ENCODE measurements at regions not wholly inside any gene's neighbourhood (a gene's known extent, or its start where the extent isn't known, plus 50 kb on each side); places are given as distances from the start of the nearest gene placed in this dataset.

GRCh38 chr12:113727651-113728061, 238.5 kb downstream of the RBM19 start:
- Histone ChIP-seq H3K9me3 (ENCODE audit: control insufficient read depth in 3 of 3, low read length in 3 of 3) (peaks cover 0 to 6% (median 6%) of the 10 kb centered on the region in 3 donors), H3K36me3 (ENCODE audit: control insufficient read depth in 3 of 3, insufficient read depth in 3 of 3, low read length in 3 of 3) (no peaks in the 10 kb centered on the region), H3K4me3 (ENCODE audit: low read length in 3 of 3) (no peak overlapping the region), H3K27me3 (ENCODE audit: control insufficient read depth in 3 of 3, insufficient read depth in 3 of 3, low read length in 3 of 3) (peaks cover 12 to 30% (median 29%) of the 10 kb centered on the region in 3 donors), H3K27ac (ENCODE audit: low read depth, low read length) (no peak overlapping the region), H3K9ac (ENCODE audit: low read depth in 1 of 3, low read length in 3 of 3) (no peak overlapping the region), H3K4me1 (ENCODE audit: control insufficient read depth in 3 of 3, insufficient read depth in 3 of 3, low read length in 3 of 3) (no peaks in the 10 kb centered on the region)

GRCh38 chr12:113726254-113726819, 239.8 kb downstream of the RBM19 start:
- H3K36me3 ChIP-seq (ENCODE audit: control insufficient read depth in 3 of 3, insufficient read depth in 3 of 3, low read length in 3 of 3) = no peaks in the 10 kb centered on the region
- peaks cover 19 to 36% (median 32%) of the 10 kb centered on the region in 3 donors for H3K27me3 ChIP-seq (ENCODE audit: control insufficient read depth in 3 of 3, insufficient read depth in 3 of 3, low read length in 3 of 3)

GRCh38 chr12:113725557-113725876, 240.6 kb downstream of the RBM19 start:
- H3K4me3 ChIP-seq (ENCODE audit: low read length in 3 of 3) = no peak overlapping the region
- H3K9me3 ChIP-seq (ENCODE audit: control insufficient read depth in 3 of 3, low read length in 3 of 3) = peaks cover 0 to 6% (median 6%) of the 10 kb centered on the region in 3 donors
- peaks cover 19 to 37% (median 36%) of the 10 kb centered on the region in 3 donors for H3K27me3 ChIP-seq (ENCODE audit: control insufficient read depth in 3 of 3, insufficient read depth in 3 of 3, low read length in 3 of 3)
- H3K4me1 ChIP-seq (ENCODE audit: control insufficient read depth in 3 of 3, insufficient read depth in 3 of 3, low read length in 3 of 3) = no peaks in the 10 kb centered on the region
- no peaks in the 10 kb centered on the region for H3K36me3 ChIP-seq (ENCODE audit: control insufficient read depth in 3 of 3, insufficient read depth in 3 of 3, low read length in 3 of 3)
- no peak overlapping the region for H3K27ac ChIP-seq (ENCODE audit: low read depth, low read length)
- H3K9ac ChIP-seq (ENCODE audit: low read depth in 1 of 3, low read length in 3 of 3) = no peak overlapping the region

More at GRCh38 chr12:113726254-113726819, 239.8 kb downstream of the RBM19 start:
- Histone ChIP-seq H3K27ac (ENCODE audit: low read depth, low read length) (no peak overlapping the region), H3K9ac (ENCODE audit: low read depth in 1 of 3, low read length in 3 of 3) (no peak overlapping the region), H3K9me3 (ENCODE audit: control insufficient read depth in 3 of 3, low read length in 3 of 3) (peaks cover 0 to 6% (median 6%) of the 10 kb centered on the region in 3 donors), H3K4me1 (ENCODE audit: control insufficient read depth in 3 of 3, insufficient read depth in 3 of 3, low read length in 3 of 3) (no peaks in the 10 kb centered on the region), H3K4me3 (ENCODE audit: low read length in 3 of 3) (no peak overlapping the region)

GRCh38 chr12:113724794-113725556, 241.2 kb downstream of the RBM19 start:
- no peaks in the 10 kb centered on the region for H3K36me3 ChIP-seq (ENCODE audit: control insufficient read depth in 3 of 3, insufficient read depth in 3 of 3, low read length in 3 of 3)
- no peak overlapping the region for H3K4me3 ChIP-seq (ENCODE audit: low read length in 3 of 3)
- no peaks in the 10 kb centered on the region for H3K4me1 ChIP-seq (ENCODE audit: control insufficient read depth in 3 of 3, insufficient read depth in 3 of 3, low read length in 3 of 3)
- peaks cover 0 to 6% (median 6%) of the 10 kb centered on the region in 3 donors for H3K9me3 ChIP-seq (ENCODE audit: control insufficient read depth in 3 of 3, low read length in 3 of 3)
- no peak overlapping the region for H3K9ac ChIP-seq (ENCODE audit: low read depth in 1 of 3, low read length in 3 of 3)
- no peak overlapping the region for H3K27ac ChIP-seq (ENCODE audit: low read depth, low read length)
- peaks cover 19 to 40% (median 37%) of the 10 kb centered on the region in 3 donors for H3K27me3 ChIP-seq (ENCODE audit: control insufficient read depth in 3 of 3, insufficient read depth in 3 of 3, low read length in 3 of 3)

- no peaks in the 10 kb centered on the region for H3K4me1 ChIP-seq (ENCODE audit: control insufficient read depth in 3 of 3, insufficient read depth in 3 of 3, low read length in 3 of 3)
- H3K4me3 ChIP-seq (ENCODE audit: low read length in 3 of 3) = no peak overlapping the region
- no peaks in the 10 kb centered on the region for H3K36me3 ChIP-seq (ENCODE audit: control insufficient read depth in 3 of 3, insufficient read depth in 3 of 3, low read length in 3 of 3)
- H3K27ac ChIP-seq (ENCODE audit: low read depth, low read length) = no peak overlapping the region
- H3K9ac ChIP-seq (ENCODE audit: low read depth in 1 of 3, low read length in 3 of 3) = no peak overlapping the region
- H3K9me3 ChIP-seq (ENCODE audit: control insufficient read depth in 3 of 3, low read length in 3 of 3) = peaks cover 0 to 6% (median 6%) of the 10 kb centered on the region in 3 donors
- H3K27me3 ChIP-seq (ENCODE audit: control insufficient read depth in 3 of 3, insufficient read depth in 3 of 3, low read length in 3 of 3) = peaks cover 21 to 34% (median 33%) of the 10 kb centered on the region in 3 donors
These were observed 242.5 kb downstream of the RBM19 start for GRCh38 chr12:113723631-113724030.

- Histone ChIP-seq H3K27me3 (ENCODE audit: control insufficient read depth in 3 of 3, insufficient read depth in 3 of 3, low read length in 3 of 3) (peaks cover 21 to 34% (median 29%) of the 10 kb centered on the region in 3 donors), H3K4me1 (ENCODE audit: control insufficient read depth in 3 of 3, insufficient read depth in 3 of 3, low read length in 3 of 3) (no peaks in the 10 kb centered on the region), H3K27ac (ENCODE audit: low read depth, low read length) (no peak overlapping the region), H3K9ac (ENCODE audit: low read depth in 1 of 3, low read length in 3 of 3) (no peak overlapping the region), H3K9me3 (ENCODE audit: control insufficient read depth in 3 of 3, low read length in 3 of 3) (peaks cover 0 to 6% (median 6%) of the 10 kb centered on the region in 3 donors), H3K36me3 (ENCODE audit: control insufficient read depth in 3 of 3, insufficient read depth in 3 of 3, low read length in 3 of 3) (no peaks in the 10 kb centered on the region), H3K4me3 (ENCODE audit: low read length in 3 of 3) (no peak overlapping the region)
These were observed 243.4 kb downstream of the RBM19 start for GRCh38 chr12:113722747-113723146.

GRCh38 chr12:113720629-113721028, 245.5 kb downstream of the RBM19 start:
- Histone ChIP-seq H3K9me3 (ENCODE audit: control insufficient read depth in 3 of 3, low read length in 3 of 3) (peaks cover 0 to 2% (median 0%) of the 10 kb centered on the region in 3 donors), H3K27me3 (ENCODE audit: control insufficient read depth in 3 of 3, insufficient read depth in 3 of 3, low read length in 3 of 3) (peaks cover 15 to 27% (median 22%) of the 10 kb centered on the region in 3 donors), H3K36me3 (ENCODE audit: control insufficient read depth in 3 of 3, insufficient read depth in 3 of 3, low read length in 3 of 3) (no peaks in the 10 kb centered on the region), H3K4me1 (ENCODE audit: control insufficient read depth in 3 of 3, insufficient read depth in 3 of 3, low read length in 3 of 3) (no peaks in the 10 kb centered on the region), H3K4me3 (ENCODE audit: low read length in 3 of 3) (no peak overlapping the region), H3K9ac (ENCODE audit: low read depth in 1 of 3, low read length in 3 of 3) (no peak overlapping the region), H3K27ac (ENCODE audit: low read depth, low read length) (no peak overlapping the region)

GRCh38 chr12:113719911-113720591, 246.1 kb downstream of the RBM19 start:
- H3K27me3 ChIP-seq (ENCODE audit: control insufficient read depth in 3 of 3, insufficient read depth in 3 of 3, low read length in 3 of 3) = peaks cover 9 to 23% (median 16%) of the 10 kb centered on the region in 3 donors

GRCh38 chr12:113713156-113713555, 241.5 kb upstream of the LHX5 start:
- H3K9ac ChIP-seq (ENCODE audit: low read depth in 1 of 3, low read length in 3 of 3) = no peak overlapping the region

More at GRCh38 chr12:113719911-113720591, 246.1 kb downstream of the RBM19 start:
- Histone ChIP-seq H3K9ac (ENCODE audit: low read depth in 1 of 3, low read length in 3 of 3) (no peak overlapping the region), H3K27ac (ENCODE audit: low read depth, low read length) (no peak overlapping the region), H3K9me3 (ENCODE audit: control insufficient read depth in 3 of 3, low read length in 3 of 3) (no peaks in the 10 kb centered on the region), H3K36me3 (ENCODE audit: control insufficient read depth in 3 of 3, insufficient read depth in 3 of 3, low read length in 3 of 3) (no peaks in the 10 kb centered on the region), H3K4me1 (ENCODE audit: control insufficient read depth in 3 of 3, insufficient read depth in 3 of 3, low read length in 3 of 3) (no peaks in the 10 kb centered on the region), H3K4me3 (ENCODE audit: low read length in 3 of 3) (no peak overlapping the region)

GRCh38 chr12:113712481-113712880, 240.8 kb upstream of the LHX5 start:
- H3K4me1 ChIP-seq (ENCODE audit: control insufficient read depth in 3 of 3, insufficient read depth in 3 of 3, low read length in 3 of 3) = no peaks in the 10 kb centered on the region
- peaks cover 0 to 3% (median 0%) of the 10 kb centered on the region in 3 donors for H3K27me3 ChIP-seq (ENCODE audit: control insufficient read depth in 3 of 3, insufficient read depth in 3 of 3, low read length in 3 of 3)

More at GRCh38 chr12:113713156-113713555, 241.5 kb upstream of the LHX5 start:
- Histone ChIP-seq H3K4me3 (ENCODE audit: low read length in 3 of 3) (no peak overlapping the region), H3K27me3 (ENCODE audit: control insufficient read depth in 3 of 3, insufficient read depth in 3 of 3, low read length in 3 of 3) (peaks cover 0 to 3% (median 0%) of the 10 kb centered on the region in 3 donors), H3K36me3 (ENCODE audit: control insufficient read depth in 3 of 3, insufficient read depth in 3 of 3, low read length in 3 of 3) (no peaks in the 10 kb centered on the region), H3K27ac (ENCODE audit: low read depth, low read length) (no peak overlapping the region), H3K4me1 (ENCODE audit: control insufficient read depth in 3 of 3, insufficient read depth in 3 of 3, low read length in 3 of 3) (no peaks in the 10 kb centered on the region), H3K9me3 (ENCODE audit: control insufficient read depth in 3 of 3, low read length in 3 of 3) (peaks cover 0 to 5% (median 0%) of the 10 kb centered on the region in 3 donors)

More at GRCh38 chr12:113712481-113712880, 240.8 kb upstream of the LHX5 start:
- Histone ChIP-seq H3K36me3 (ENCODE audit: control insufficient read depth in 3 of 3, insufficient read depth in 3 of 3, low read length in 3 of 3) (no peaks in the 10 kb centered on the region), H3K9ac (ENCODE audit: low read depth in 1 of 3, low read length in 3 of 3) (no peak overlapping the region), H3K9me3 (ENCODE audit: control insufficient read depth in 3 of 3, low read length in 3 of 3) (peaks cover 0 to 5% (median 0%) of the 10 kb centered on the region in 3 donors), H3K4me3 (ENCODE audit: low read length in 3 of 3) (no peak overlapping the region), H3K27ac (ENCODE audit: low read depth, low read length) (no peak overlapping the region)

Data from skeletal muscle tissue (tissue), 3 donors.